ENCODE measurements at regions not wholly inside any gene's neighbourhood (a gene's known extent, or its start where the extent isn't known, plus 50 kb on each side); places are given as distances from the start of the nearest gene placed in this dataset.
"Not testable (repeated sequence)": the region's sequence is repeated elsewhere in the genome, so short reads cannot be mapped to it uniquely, and the experiment has no call there.

DNA sequence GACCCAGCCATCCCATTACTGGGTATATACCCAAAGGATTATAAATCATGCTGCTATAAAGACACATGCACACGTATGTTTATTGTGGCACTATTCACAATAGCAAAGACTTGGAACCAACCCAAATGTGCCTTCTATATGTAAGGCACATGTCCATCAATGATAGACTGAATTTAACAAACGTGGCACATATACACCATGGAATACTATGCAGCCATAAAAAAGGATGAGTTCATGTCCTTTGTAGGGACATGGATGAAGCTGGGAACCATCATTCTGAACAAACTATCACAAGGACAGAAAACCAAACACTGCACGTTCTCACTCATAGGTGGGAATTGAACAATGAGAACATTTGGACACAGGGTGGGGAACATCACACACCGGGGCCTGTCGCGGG, 92.1 kb downstream of the TRIM27 start:
- DNase-seq; H3K4me1 Mint-ChIP-seq; H3K36me3 Mint-ChIP-seq; CTCF ChIA-PET; H3K36me3 ChIP-seq (ENCODE audit: control insufficient read depth in 2 of 2, extremely low read depth in 1 of 2, insufficient read depth in 1 of 2, low read length in 1 of 2); H3K9me3 Mint-ChIP-seq; H3K4me3 ChIP-seq (ENCODE audit: control insufficient read depth in 1 of 2, extremely low read depth in 1 of 2, low read length in 1 of 2); H3K27ac ChIP-seq (ENCODE audit: low read length); H3K4me1 ChIP-seq (ENCODE audit: control insufficient read depth in 1 of 2, extremely low read depth in 1 of 2, insufficient read depth in 2 of 2, low read length in 2 of 2); ATAC-seq (replicated peaks in 1 of 4); H3K9me3 ChIP-seq; H3K4me3 Mint-ChIP-seq; H3K27ac Mint-ChIP-seq: not testable (repeated sequence)
- peaks cover 12 to 24% of the 10 kb centered on the region in 2 experiments for H3K27me3 ChIP-seq (replicated peaks in 1 of 2; ENCODE audit: control insufficient read depth in 2 of 2, extremely low read depth in 1 of 2, insufficient read depth in 2 of 2, low read length in 1 of 2)
- no CpG with 5 or more reads among the region's 6 CpGs for WGBS (ENCODE audit: insufficient coverage)
- POLR2A ChIA-PET, result interaction anchor here in 1 of 2 donors (0.7 kb wide), 1 partner anchor 152 kb away, joined by 3 read pairs; no protein-coding TSS in a partner anchor
- H3K27me3 Mint-ChIP-seq, result peaks cover 68 to 69% of the 10 kb centered on the region in 2 donors

DNA sequence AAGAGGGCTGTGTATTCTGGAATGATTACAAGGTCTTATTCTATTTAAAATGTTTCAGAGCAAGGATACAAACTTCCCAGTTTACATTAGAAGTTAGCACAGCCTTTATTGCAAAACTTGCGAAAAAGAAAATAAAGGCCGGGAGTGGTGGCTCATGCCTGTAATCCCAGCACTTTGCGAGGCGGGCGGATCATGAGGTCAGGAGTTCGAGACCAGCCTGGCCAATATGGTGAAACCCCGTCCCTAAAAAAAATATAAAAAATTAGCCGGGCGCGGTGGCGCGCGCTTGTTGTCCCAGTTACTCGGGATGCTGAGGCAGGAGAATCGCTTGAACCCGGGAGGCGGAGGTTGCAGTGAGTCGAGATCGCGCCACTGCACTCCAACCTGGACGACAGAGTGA, 87.1 kb downstream of the TRIM27 start:
- peaks cover 25 to 36% of the 10 kb centered on the region in 2 donors for H3K27me3 Mint-ChIP-seq
- CTCF ChIA-PET, result interaction anchor here (0.6 to 5.3 kb wide), 20 partner anchors 11 to 1118 kb away, joined by 3 to 72 read pairs (median 9); partner anchors contain the start of gene TRIM27 (in 1 of the 2)
- not testable (repeated sequence) for H3K27ac Mint-ChIP-seq

DNA sequence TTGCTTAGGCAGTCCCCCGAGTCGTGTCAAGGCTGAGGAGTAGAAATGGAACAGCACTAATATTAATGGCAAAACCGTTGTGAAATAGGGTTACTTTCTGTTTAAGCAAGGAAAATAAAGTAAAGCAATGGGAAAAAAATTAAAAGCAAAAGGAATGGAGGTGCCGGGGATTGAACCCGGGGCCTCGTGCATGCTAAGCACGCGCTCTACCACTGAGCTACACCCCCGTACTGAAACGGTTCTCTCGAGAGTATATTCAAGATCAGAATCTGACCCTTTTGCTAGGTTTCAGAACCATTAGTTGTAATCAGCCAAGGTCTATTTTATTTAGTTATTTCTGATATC, 85.5 kb downstream of the TRIM27 start:
- H3K36me3 ChIP-seq (ENCODE audit: control insufficient read depth in 2 of 2, extremely low read depth in 1 of 2, insufficient read depth in 1 of 2, low read length in 1 of 2), result no peaks in the 10 kb centered on the region
- WGBS (ENCODE audit: insufficient coverage), result 0% methylated on average over 9 of the region's 11 CpGs
- peak overlapping the region; percentile 82 to 94 for H3K4me3 ChIP-seq (ENCODE audit: control insufficient read depth in 1 of 2, extremely low read depth in 1 of 2, low read length in 1 of 2)
- Mint-ChIP-seq H3K27ac (peak overlapping the region; percentile 87 to 89), H3K4me3 (peak overlapping the region; percentile 92 to 94 (median 94)), H3K36me3 (no peaks in the 10 kb centered on the region), H3K9me3 (no peaks in the 10 kb centered on the region), H3K27me3 (peaks cover 24 to 36% of the 10 kb centered on the region in 2 donors), H3K4me1 (peaks cover 14 to 29% (median 22%) of the 10 kb centered on the region in 3 donors)
- ChIA-PET CTCF (interaction anchor here (0.6 to 5.3 kb wide), 38 partner anchors 10 to 1661 kb away, joined by 3 to 72 read pairs (median 4); partner anchors contain the start of genes TRIM27 (in 1 of the 2) and ZNF311 (in 1 of the 2)), POLR2A (interaction anchor here (0.6 to 1.0 kb wide), 9 partner anchors 27 to 1744 kb away, joined by 3 to 5 read pairs (median 3); no protein-coding TSS in a partner anchor)
- ATAC-seq (replicated peaks in 1 of 4) (peak; percentile 65 to 72 (median 70)), DNase-seq (peak; percentile 16 to 92 (median 61))
- peaks cover 6 to 12% of the 10 kb centered on the region in 2 experiments for H3K27me3 ChIP-seq (replicated peaks in 1 of 2; ENCODE audit: control insufficient read depth in 2 of 2, extremely low read depth in 1 of 2, insufficient read depth in 2 of 2, low read length in 1 of 2)
- no peaks in the 10 kb centered on the region for H3K9me3 ChIP-seq
- peak overlapping the region; percentile 60 for H3K27ac ChIP-seq (ENCODE audit: low read length)
- peaks cover 12 to 17% of the 10 kb centered on the region in 2 experiments for H3K4me1 ChIP-seq (ENCODE audit: control insufficient read depth in 1 of 2, extremely low read depth in 1 of 2, insufficient read depth in 2 of 2, low read length in 2 of 2)

More for the DNA sequence above, 87.1 kb downstream of the TRIM27 start:
- ATAC-seq (replicated peaks in 1 of 4); H3K27ac ChIP-seq (ENCODE audit: low read length); POLR2A ChIA-PET; H3K36me3 ChIP-seq (ENCODE audit: control insufficient read depth in 2 of 2, extremely low read depth in 1 of 2, insufficient read depth in 1 of 2, low read length in 1 of 2); DNase-seq; H3K4me3 Mint-ChIP-seq; H3K9me3 Mint-ChIP-seq; H3K4me3 ChIP-seq (ENCODE audit: control insufficient read depth in 1 of 2, extremely low read depth in 1 of 2, low read length in 1 of 2); H3K36me3 Mint-ChIP-seq; H3K9me3 ChIP-seq: not testable (repeated sequence)
- peaks cover 14 to 29% (median 22%) of the 10 kb centered on the region in 3 donors for H3K4me1 Mint-ChIP-seq
- 49% methylated on average over 12 of the region's 21 CpGs for WGBS (ENCODE audit: insufficient coverage)
- Histone ChIP-seq H3K4me1 (ENCODE audit: control insufficient read depth in 1 of 2, extremely low read depth in 1 of 2, insufficient read depth in 2 of 2, low read length in 2 of 2) (peaks cover 12 to 17% of the 10 kb centered on the region in 2 experiments), H3K27me3 (replicated peaks in 1 of 2; ENCODE audit: control insufficient read depth in 2 of 2, extremely low read depth in 1 of 2, insufficient read depth in 2 of 2, low read length in 1 of 2) (peaks cover 7 to 20% of the 10 kb centered on the region in 2 experiments)

DNA sequence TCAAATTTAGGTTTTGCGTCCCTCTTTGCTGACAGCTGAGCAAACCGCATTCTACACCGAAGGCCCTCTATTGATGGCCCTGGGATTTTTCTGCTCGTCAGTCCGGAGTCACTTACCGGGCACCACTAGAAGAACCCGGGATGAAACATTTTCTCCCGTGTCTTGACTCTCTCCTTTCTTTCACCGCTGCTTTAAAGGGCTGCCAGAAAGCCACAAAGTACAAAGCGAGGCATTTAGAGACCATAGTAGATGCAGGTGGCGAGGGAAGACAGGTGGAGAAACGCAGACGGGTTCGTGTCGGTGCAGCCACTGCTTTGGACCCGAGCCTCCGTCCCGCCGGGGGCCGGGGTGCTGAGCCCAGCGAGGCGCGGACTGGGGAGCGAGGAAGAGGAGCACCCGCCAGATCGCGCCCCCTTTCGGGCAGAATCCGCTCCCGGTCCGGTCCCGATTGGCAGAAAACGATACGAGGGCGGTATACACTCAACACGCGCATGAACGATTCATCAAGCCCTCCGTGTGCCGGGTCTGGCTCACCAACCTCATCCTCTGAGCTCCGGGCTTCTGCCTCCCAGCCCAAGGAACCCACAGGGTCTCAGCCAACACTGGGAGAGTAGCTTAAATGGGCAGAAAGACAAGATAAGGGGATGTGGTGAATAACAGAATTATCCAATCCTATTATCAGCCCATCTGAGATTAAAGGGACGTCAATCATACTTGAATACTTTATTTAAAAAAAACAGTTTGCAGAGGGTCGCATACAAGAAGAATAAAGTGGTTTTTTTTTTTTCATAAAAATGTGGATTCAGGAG, 84.9 kb downstream of the TRIM27 start:
- no peaks in the 10 kb centered on the region for H3K36me3 Mint-ChIP-seq
- peak overlapping the region; percentile 87 to 89 for H3K27ac Mint-ChIP-seq
- 0% methylated on average over 37 of the region's 43 CpGs for WGBS (ENCODE audit: insufficient coverage)
- Histone ChIP-seq H3K9me3 (no peaks in the 10 kb centered on the region), H3K27ac (ENCODE audit: low read length) (peak overlapping the region; percentile 60), H3K36me3 (ENCODE audit: control insufficient read depth in 2 of 2, extremely low read depth in 1 of 2, insufficient read depth in 1 of 2, low read length in 1 of 2) (no peaks in the 10 kb centered on the region), H3K27me3 (replicated peaks in 1 of 2; ENCODE audit: control insufficient read depth in 2 of 2, extremely low read depth in 1 of 2, insufficient read depth in 2 of 2, low read length in 1 of 2) (peaks cover 2 to 13% of the 10 kb centered on the region in 2 experiments), H3K4me1 (ENCODE audit: control insufficient read depth in 1 of 2, extremely low read depth in 1 of 2, insufficient read depth in 2 of 2, low read length in 2 of 2) (peaks cover 12 to 17% of the 10 kb centered on the region in 2 experiments), H3K4me3 (ENCODE audit: control insufficient read depth in 1 of 2, extremely low read depth in 1 of 2, low read length in 1 of 2) (peak overlapping the region; percentile 82 to 94)
- H3K9me3 Mint-ChIP-seq, result no peaks in the 10 kb centered on the region
- DNase-seq (peak; percentile 50 to 88 (median 72)), ATAC-seq (replicated peaks in 1 of 4) (peak; percentile 75 to 82 (median 78))
- peak overlapping the region; percentile 92 to 94 (median 94) for H3K4me3 Mint-ChIP-seq
- H3K27me3 Mint-ChIP-seq, result peaks cover 19 to 32% of the 10 kb centered on the region in 2 donors
- ChIA-PET CTCF (interaction anchor here (0.5 to 5.3 kb wide), 27 partner anchors 10 to 1662 kb away, joined by 3 to 72 read pairs (median 5); partner anchors contain the start of genes TRIM27 (in 1 of the 2) and ZNF311 (in 1 of the 2)), POLR2A (interaction anchor here (0.6 to 0.7 kb wide), 6 partner anchors 45 to 1745 kb away, joined by 3 to 5 read pairs (median 4); no protein-coding TSS in a partner anchor)
- peaks cover 14 to 29% (median 22%) of the 10 kb centered on the region in 3 donors for H3K4me1 Mint-ChIP-seq

DNA sequence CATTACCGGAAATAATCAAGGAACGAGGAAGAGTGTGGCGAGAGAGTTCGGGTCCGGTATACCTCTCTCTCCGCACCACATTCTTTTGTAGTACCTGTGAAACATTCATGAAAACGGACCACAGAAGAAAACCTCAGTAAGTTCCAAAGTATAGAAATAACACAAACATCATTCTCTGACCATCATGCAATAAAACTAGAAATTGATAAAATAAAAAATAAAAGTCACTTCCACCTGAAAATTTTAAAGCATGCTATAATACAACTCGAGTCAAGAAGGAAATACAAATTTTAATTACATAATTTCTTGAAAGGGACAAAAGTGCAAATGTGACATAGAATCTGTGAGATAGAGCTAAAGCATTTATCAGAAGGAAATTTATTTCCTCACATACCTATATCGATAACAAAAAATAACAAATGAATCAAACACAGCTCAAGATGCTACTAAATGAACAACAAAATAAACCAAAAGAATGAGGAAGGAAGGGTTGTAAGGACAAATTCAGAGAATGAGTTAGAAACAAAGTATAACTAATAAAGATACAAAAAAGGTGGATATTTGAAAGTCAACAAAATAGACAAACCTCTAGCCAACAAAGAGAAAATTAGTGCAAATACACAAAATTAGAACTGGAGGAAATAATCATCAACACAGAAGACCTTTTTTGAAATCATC, 84.2 kb downstream of the TRIM27 start:
- no peak for DNase-seq
- ATAC-seq (replicated peaks in 1 of 4), result no peak
- peaks cover 14 to 29% (median 22%) of the 10 kb centered on the region in 3 donors for H3K4me1 Mint-ChIP-seq
- Histone ChIP-seq H3K36me3 (ENCODE audit: control insufficient read depth in 2 of 2, extremely low read depth in 1 of 2, insufficient read depth in 1 of 2, low read length in 1 of 2) (no peaks in the 10 kb centered on the region), H3K4me3 (ENCODE audit: control insufficient read depth in 1 of 2, extremely low read depth in 1 of 2, low read length in 1 of 2) (peak overlapping the region; percentile 82 to 94), H3K27me3 (replicated peaks in 1 of 2; ENCODE audit: control insufficient read depth in 2 of 2, extremely low read depth in 1 of 2, insufficient read depth in 2 of 2, low read length in 1 of 2) (peaks cover 0 to 11% of the 10 kb centered on the region in 2 experiments), H3K4me1 (ENCODE audit: control insufficient read depth in 1 of 2, extremely low read depth in 1 of 2, insufficient read depth in 2 of 2, low read length in 2 of 2) (peaks cover 12 to 17% of the 10 kb centered on the region in 2 experiments), H3K9me3 (no peaks in the 10 kb centered on the region), H3K27ac (ENCODE audit: low read length) (no peak overlapping the region)
- peak overlapping the region; percentile 87 to 89 for H3K27ac Mint-ChIP-seq
- H3K27me3 Mint-ChIP-seq, result peaks cover 13 to 30% of the 10 kb centered on the region in 2 donors
- ChIA-PET POLR2A (no interaction called here), CTCF (interaction anchor here (0.5 to 5.3 kb wide), 11 partner anchors 9 to 1223 kb away, joined by 3 to 72 read pairs (median 6); no protein-coding TSS in a partner anchor)
- no peaks in the 10 kb centered on the region for H3K9me3 Mint-ChIP-seq
- WGBS (ENCODE audit: insufficient coverage), result 0% methylated on average over 2 of the region's 9 CpGs
- H3K36me3 Mint-ChIP-seq, result no peaks in the 10 kb centered on the region
- peak overlapping the region; percentile 92 to 94 (median 94) for H3K4me3 Mint-ChIP-seq

DNA sequence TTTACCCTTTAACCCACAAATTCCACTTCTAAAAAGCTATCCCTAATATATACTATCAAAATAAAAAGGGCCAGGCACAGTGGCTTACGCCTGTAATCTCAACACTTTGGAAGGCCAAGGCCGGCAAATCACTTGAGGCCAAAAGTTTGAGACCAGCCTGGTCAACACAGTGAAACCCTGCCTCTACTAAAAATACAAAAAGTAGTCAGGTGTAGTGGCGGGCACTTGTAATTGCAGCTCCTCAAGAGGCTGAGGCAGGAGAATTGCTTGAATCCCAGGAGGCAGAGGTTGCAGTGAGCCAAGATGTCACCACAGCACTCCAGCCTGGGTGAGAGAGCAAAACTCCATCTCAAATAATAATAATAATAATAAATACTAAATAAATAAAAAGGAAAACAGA, 82.5 kb downstream of the TRIM27 start:
- H3K36me3 Mint-ChIP-seq, result no peaks in the 10 kb centered on the region
- Histone ChIP-seq H3K36me3 (ENCODE audit: control insufficient read depth in 2 of 2, extremely low read depth in 1 of 2, insufficient read depth in 1 of 2, low read length in 1 of 2) (no peaks in the 10 kb centered on the region), H3K27me3 (replicated peaks in 1 of 2; ENCODE audit: control insufficient read depth in 2 of 2, extremely low read depth in 1 of 2, insufficient read depth in 2 of 2, low read length in 1 of 2) (peaks cover 0 to 14% of the 10 kb centered on the region in 2 experiments), H3K27ac (ENCODE audit: low read length) (no peak overlapping the region), H3K4me1 (ENCODE audit: control insufficient read depth in 1 of 2, extremely low read depth in 1 of 2, insufficient read depth in 2 of 2, low read length in 2 of 2) (peaks cover 12 to 17% of the 10 kb centered on the region in 2 experiments), H3K4me3 (ENCODE audit: control insufficient read depth in 1 of 2, extremely low read depth in 1 of 2, low read length in 1 of 2) (no peak overlapping the region), H3K9me3 (no peaks in the 10 kb centered on the region)
- peaks cover 8 to 26% of the 10 kb centered on the region in 2 donors for H3K27me3 Mint-ChIP-seq
- POLR2A ChIA-PET, result no interaction called here
- DNase-seq, result no peak
- no peak overlapping the region for H3K27ac Mint-ChIP-seq
- no peaks in the 10 kb centered on the region for H3K9me3 Mint-ChIP-seq
- WGBS (ENCODE audit: insufficient coverage), result no CpG with 5 or more reads among the region's 3 CpGs
- peaks cover 14 to 29% (median 22%) of the 10 kb centered on the region in 3 donors for H3K4me1 Mint-ChIP-seq
- H3K4me3 Mint-ChIP-seq, result no peak overlapping the region
- ATAC-seq (replicated peaks in 1 of 4), result no peak
- CTCF ChIA-PET, result no interaction called here

Data from T-cell (primary cell).